Prostate gland (tissue), 2 donors: ENCODE measurements at regions not wholly inside any gene's neighbourhood (a gene's known extent, or its start where the extent isn't known, plus 50 kb on each side); places are given as distances from the start of the nearest gene placed in this dataset.

Experiments
- CTCF ChIP-seq, 4 experiments: fragments of 200-600 bp in 2 of 4; fragments of 450-650 bp in 2 of 4; sonication (generic) in 2 of 4; IDR thresholded peaks; 1 replicate in 3 of 4; 2 replicates in 1 of 4; pipeline ENCODE4 v1.5.1; 2016 to 2019; ENCODE audit warnings: antibody characterized with exemption in 4 of 4, mild to moderate bottlenecking in 2 of 4, moderate library complexity in 2 of 4
- POLR2AphosphoS5 ChIP-seq: sonication (generic); formaldehyde crosslinking; IDR thresholded peaks from one replicate; pipeline ENCODE4 v1.6.1; 2017; ENCODE audit warnings: antibody characterized with exemption

GRCh38 chr18:71116535-71116934 is 827.7 kb downstream of the SOCS6 start:
- no peak for TF ChIP-seq POLR2AphosphoS5
- TF ChIP-seq CTCF (IDR thresholded peaks at IDR 0.05) = no peak
